ENCODE measurements at regions not wholly inside any gene's neighbourhood (a gene's known extent, or its start where the extent isn't known, plus 50 kb on each side); places are given as distances from the start of the nearest gene placed in this dataset.

DNA sequence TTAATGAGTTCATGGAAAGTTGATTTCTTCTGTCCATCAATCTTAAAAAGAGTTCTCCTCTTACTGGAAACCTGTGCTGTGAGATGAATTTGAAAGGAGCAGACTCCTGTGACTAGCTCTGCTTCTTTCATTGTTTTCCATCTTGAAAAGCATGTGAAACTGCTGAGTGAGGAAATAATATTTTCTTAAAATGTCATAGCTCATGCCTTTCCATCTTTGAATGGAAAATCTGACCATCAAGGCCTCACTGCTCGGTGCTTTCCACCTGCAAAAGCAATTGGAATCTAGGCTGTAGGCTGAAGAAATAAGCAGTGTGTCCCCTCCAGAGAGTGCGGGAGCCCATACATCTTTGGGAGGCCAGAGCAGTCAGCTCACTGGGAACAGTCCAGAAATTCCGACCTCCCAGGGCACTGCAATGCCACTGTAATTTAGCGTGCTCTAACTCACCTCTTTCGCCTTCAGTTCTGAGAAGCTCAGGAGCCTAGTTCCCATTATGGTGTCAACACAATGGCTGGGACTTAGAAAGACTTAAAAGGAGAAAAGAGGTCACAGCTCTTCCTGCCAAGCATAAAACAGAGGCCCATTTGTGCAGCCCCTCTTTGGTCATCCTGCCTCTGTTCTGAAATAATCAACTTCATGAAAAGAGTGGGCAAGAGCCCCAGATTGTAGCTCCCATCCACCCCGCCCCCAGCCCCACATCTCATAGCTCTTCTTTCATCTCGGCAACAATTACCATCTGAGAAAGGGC is 50.4 kb upstream of the F3 start:
- Histone ChIP-seq H3K27ac (replicated peaks in 1 of 4) (no peak overlapping the region), H3K9me3 (no peaks in the 10 kb centered on the region), H3K36me3 (no peaks in the 10 kb centered on the region), H3K4me1 (peaks cover 0 to 17% (median 8%) of the 10 kb centered on the region in 4 donors), H3K27me3 (no peaks in the 10 kb centered on the region), H3K4me3 (no peak overlapping the region)
- no peak for TF ChIP-seq EP300 (IDR thresholded peaks at IDR 0.05)
- TF ChIP-seq, protein P1, sequence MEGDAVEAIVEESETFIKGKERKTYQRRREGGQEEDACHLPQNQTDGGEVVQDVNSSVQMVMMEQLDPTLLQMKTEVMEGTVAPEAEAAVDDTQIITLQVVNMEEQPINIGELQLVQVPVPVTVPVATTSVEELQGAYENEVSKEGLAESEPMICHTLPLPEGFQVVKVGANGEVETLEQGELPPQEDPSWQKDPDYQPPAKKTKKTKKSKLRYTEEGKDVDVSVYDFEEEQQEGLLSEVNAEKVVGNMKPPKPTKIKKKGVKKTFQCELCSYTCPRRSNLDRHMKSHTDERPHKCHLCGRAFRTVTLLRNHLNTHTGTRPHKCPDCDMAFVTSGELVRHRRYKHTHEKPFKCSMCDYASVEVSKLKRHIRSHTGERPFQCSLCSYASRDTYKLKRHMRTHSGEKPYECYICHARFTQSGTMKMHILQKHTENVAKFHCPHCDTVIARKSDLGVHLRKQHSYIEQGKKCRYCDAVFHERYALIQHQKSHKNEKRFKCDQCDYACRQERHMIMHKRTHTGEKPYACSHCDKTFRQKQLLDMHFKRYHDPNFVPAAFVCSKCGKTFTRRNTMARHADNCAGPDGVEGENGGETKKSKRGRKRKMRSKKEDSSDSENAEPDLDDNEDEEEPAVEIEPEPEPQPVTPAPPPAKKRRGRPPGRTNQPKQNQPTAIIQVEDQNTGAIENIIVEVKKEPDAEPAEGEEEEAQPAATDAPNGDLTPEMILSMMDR (IDR thresholded peaks at IDR 0.05), result no peak
- no peak for DNase-seq (ENCODE audit: extremely low spot score)
- intact Hi-C loops (cut with DNase I), result no loop called here
- WGBS, result 93% methylated on average over 7 of the region's 7 CpGs

Small RNA genes lying in the stretch of these regions (small RNA-seq; reads per million reads assigned to genes)
- gene MIR378G, result 0 reads per million in 3 donors
